ENCODE measurements at regions not wholly inside any gene's neighbourhood (a gene's known extent, or its start where the extent isn't known, plus 50 kb on each side); places are given as distances from the start of the nearest gene placed in this dataset.

DNA sequence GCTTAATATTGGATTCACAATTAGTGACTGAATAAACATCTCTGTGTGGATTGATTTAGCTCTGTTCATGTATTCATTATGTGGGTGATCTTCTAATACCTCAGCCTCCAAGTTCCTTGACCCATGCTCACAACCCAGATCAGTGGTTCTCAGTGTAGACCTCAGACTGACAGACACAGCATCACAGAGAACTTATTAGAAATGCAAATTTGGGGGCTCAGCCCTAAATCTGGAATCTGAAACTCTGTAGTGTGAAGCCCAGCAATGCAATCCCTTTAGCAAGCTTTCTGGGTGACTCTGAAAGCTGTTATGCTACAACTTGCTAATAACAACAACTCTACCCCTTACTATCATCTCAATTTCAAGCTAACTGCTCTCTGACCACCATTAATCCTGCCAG is 273.1 kb upstream of the FANCL start:
- Mint-ChIP-seq H3K4me1 (ENCODE audit: low read depth) (no peaks in the 10 kb centered on the region), H3K27ac (no peak overlapping the region), H3K9me3 (peaks cover 2% of the 10 kb centered on the region; the same call in 1 of the 2 replicates), H3K36me3 (ENCODE audit: low read depth) (no peaks in the 10 kb centered on the region), H3K4me3 (no peak overlapping the region), H3K27me3 (ENCODE audit: insufficient read depth) (peaks cover 1% of the 10 kb centered on the region; the same call in 1 of the 2 replicates)
- TF ChIP-seq, protein P1, sequence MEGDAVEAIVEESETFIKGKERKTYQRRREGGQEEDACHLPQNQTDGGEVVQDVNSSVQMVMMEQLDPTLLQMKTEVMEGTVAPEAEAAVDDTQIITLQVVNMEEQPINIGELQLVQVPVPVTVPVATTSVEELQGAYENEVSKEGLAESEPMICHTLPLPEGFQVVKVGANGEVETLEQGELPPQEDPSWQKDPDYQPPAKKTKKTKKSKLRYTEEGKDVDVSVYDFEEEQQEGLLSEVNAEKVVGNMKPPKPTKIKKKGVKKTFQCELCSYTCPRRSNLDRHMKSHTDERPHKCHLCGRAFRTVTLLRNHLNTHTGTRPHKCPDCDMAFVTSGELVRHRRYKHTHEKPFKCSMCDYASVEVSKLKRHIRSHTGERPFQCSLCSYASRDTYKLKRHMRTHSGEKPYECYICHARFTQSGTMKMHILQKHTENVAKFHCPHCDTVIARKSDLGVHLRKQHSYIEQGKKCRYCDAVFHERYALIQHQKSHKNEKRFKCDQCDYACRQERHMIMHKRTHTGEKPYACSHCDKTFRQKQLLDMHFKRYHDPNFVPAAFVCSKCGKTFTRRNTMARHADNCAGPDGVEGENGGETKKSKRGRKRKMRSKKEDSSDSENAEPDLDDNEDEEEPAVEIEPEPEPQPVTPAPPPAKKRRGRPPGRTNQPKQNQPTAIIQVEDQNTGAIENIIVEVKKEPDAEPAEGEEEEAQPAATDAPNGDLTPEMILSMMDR (IDR thresholded peaks at IDR 0.05): no peak
- DNase-seq: no peak

DNA sequence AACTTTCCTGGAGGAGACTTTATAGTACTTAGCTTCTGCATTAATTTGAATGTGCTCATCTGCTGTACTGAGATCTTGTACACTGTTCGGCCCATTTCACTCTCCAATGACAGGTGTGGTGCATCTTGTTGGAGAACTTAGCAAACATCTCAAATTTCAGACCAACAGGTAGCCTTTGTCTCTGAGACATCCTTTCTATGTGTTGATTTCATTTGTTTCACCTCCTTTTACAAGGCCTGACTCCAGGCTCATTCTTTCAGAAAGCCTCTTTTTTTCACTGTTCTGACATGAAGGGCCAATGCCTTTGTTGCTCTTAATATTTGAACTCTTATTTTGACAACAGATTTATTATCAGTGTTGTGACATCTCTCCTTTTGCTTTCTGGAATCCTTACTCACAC is 271.8 kb upstream of the FANCL start:
- TF ChIP-seq, protein P1 (IDR thresholded peaks at IDR 0.05): no peak
- no peaks in the 10 kb centered on the region for H3K36me3 Mint-ChIP-seq (ENCODE audit: low read depth)
- H3K27ac Mint-ChIP-seq: no peak overlapping the region
- peaks cover 5% of the 10 kb centered on the region; the same call in 1 of the 2 replicates for H3K9me3 Mint-ChIP-seq
- no peak for DNase-seq
- no peak overlapping the region for H3K4me3 Mint-ChIP-seq
- no peaks in the 10 kb centered on the region for H3K4me1 Mint-ChIP-seq (ENCODE audit: low read depth)
- H3K27me3 Mint-ChIP-seq (ENCODE audit: insufficient read depth): peaks cover 2% of the 10 kb centered on the region; the same call in 1 of the 2 replicates

DNA sequence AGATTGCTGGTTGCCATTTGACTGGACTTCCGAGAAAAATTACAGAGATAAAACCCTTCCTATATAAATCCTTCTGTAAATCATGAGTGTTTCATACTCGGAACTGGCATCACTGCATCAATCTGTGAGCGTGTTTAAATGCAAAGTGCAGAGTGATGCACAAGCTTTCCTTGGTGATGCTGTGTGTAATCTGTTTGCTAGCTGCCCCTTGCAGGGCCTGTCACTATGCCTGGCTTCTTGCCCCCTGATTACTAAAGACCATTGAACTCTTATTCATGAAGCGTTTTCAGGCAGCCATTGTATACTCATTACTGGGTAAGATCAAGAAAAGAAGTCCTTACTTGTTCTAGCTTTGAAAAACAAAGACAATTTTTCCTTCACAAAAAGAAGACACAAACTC is 266.9 kb upstream of the FANCL start:
- Mint-ChIP-seq H3K4me3 (no peak overlapping the region), H3K27ac (no peak overlapping the region), H3K36me3 (ENCODE audit: low read depth) (no peaks in the 10 kb centered on the region), H3K9me3 (peaks cover 5% of the 10 kb centered on the region; the same call in 1 of the 2 replicates), H3K4me1 (ENCODE audit: low read depth) (no peaks in the 10 kb centered on the region), H3K27me3 (ENCODE audit: insufficient read depth) (peaks cover 2% of the 10 kb centered on the region; the same call in 1 of the 2 replicates)
- DNase-seq: no peak
- TF ChIP-seq, protein P1 (IDR thresholded peaks at IDR 0.05): no peak

DNA sequence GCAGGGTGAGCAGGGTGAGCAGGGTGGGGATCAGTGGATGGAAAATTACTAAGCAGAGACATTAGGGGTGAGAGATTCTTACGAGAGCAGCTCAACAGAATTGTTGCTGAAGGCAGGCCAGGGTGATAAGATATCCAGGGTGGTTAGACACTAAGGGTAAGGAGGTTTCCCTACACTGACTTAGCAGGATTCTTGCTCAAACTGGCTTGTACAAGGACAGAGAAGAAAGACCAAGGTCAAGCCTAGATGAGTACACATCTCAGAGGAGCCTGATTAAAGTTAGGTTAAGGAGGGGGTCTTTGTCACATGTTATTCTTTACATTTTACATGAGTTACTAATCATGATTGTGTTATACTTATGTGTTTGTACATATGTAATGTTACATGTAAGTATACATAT is 262.8 kb upstream of the FANCL start:
- DNase-seq: no peak
- Mint-ChIP-seq H3K9me3 (no peaks in the 10 kb centered on the region; the same call in 1 of the 2 replicates), H3K4me1 (ENCODE audit: low read depth) (no peaks in the 10 kb centered on the region), H3K4me3 (no peak overlapping the region), H3K27ac (no peak overlapping the region), H3K36me3 (ENCODE audit: low read depth) (no peaks in the 10 kb centered on the region), H3K27me3 (ENCODE audit: insufficient read depth) (peaks cover 5% of the 10 kb centered on the region)
- TF ChIP-seq, protein P1 (IDR thresholded peaks at IDR 0.05): no peak

DNA sequence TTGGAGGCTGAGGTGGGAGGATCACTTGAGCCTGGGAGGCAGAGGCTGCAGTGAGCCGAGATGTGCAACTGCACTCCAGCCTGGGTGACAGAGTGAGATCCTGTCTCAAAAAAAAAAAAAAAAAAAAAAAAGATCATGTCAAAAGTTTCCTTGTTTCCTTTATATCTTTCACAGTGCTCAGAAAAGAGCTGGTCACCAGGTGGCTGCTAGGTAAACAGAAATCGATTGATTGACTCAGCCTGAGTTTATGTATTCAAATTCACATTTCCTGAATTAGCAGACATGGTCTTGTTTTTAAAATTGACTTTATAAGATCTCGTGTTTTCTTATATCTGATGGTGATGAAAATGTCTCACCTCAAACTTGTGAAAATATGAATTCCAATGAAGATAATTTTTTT is 261.8 kb upstream of the FANCL start:
- Mint-ChIP-seq H3K36me3 (ENCODE audit: low read depth) (no peaks in the 10 kb centered on the region), H3K27ac (no peak overlapping the region), H3K4me1 (ENCODE audit: low read depth) (no peaks in the 10 kb centered on the region), H3K27me3 (ENCODE audit: insufficient read depth) (peaks cover 6% of the 10 kb centered on the region), H3K4me3 (no peak overlapping the region), H3K9me3 (no peaks in the 10 kb centered on the region)
- TF ChIP-seq, protein P1 (IDR thresholded peaks at IDR 0.05): no peak
- DNase-seq: no peak

Measured in HFFc6 (cell line).